OCI-LY3 (cell line): ENCODE measurements at regions not wholly inside any gene's neighbourhood (a gene's known extent, or its start where the extent isn't known, plus 50 kb on each side); places are given as distances from the start of the nearest gene placed in this dataset.

ENCODE experiments used
- EZH2phosphoT487 ChIP-seq: fragments of 200-600 bp; shearing (Covaris generic); IDR thresholded peaks from 2 replicates; pipeline ENCODE4 v1.6.1; 2018; ENCODE audit warnings: antibody characterized with exemption, mixed run types, low read depth
- TF ChIP-seq, protein P1 (sequence below): fragments of 200-600, 300-600 bp; sonication (generic); IDR thresholded peaks from 2 replicates; pipeline ENCODE4 v1.5.1; 2014; ENCODE audit warnings: antibody characterized with exemption, low read length, low read depth

DNA sequence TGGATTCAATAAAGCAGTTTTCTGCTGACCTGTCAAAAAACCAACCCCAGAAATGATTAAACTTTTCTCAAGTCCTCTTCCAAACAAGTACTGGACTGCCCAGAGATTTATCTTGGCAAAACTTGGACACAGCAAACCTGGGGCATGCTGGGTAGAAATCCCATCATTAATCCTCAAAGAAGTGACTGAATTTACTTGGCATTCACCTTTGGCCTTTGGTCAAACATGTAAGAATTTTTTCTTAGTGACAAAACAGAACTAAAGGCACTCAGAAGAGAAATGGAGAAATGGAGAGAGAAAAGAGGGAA lies 248.6 kb upstream of the NREP start:
- TF ChIP-seq, protein P1, sequence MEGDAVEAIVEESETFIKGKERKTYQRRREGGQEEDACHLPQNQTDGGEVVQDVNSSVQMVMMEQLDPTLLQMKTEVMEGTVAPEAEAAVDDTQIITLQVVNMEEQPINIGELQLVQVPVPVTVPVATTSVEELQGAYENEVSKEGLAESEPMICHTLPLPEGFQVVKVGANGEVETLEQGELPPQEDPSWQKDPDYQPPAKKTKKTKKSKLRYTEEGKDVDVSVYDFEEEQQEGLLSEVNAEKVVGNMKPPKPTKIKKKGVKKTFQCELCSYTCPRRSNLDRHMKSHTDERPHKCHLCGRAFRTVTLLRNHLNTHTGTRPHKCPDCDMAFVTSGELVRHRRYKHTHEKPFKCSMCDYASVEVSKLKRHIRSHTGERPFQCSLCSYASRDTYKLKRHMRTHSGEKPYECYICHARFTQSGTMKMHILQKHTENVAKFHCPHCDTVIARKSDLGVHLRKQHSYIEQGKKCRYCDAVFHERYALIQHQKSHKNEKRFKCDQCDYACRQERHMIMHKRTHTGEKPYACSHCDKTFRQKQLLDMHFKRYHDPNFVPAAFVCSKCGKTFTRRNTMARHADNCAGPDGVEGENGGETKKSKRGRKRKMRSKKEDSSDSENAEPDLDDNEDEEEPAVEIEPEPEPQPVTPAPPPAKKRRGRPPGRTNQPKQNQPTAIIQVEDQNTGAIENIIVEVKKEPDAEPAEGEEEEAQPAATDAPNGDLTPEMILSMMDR = no peak
- no peak for TF ChIP-seq EZH2phosphoT487
